ENCODE measurements at regions not wholly inside any gene's neighbourhood (a gene's known extent, or its start where the extent isn't known, plus 50 kb on each side); places are given as distances from the start of the nearest gene placed in this dataset.

DNA sequence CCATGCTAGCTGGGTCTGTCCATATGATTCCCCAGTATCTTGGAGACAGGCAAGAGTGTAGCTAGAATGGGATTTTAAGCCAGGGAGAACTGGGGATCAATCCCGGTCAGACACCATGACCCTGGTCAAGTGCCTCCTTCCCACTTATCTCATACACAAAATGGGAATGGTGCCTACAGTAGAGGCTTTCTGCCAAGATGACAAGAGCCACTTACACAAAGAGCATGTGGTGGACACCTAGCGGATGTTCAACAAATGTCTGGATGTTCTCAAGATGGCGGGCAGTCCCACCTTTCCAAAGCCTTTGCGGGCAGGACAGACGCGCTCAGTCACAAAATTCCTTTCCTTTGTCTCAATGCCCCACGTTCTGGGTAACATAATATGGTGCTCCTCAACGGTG is 57.3 kb downstream of the MAF start:
- DNase-seq, result no peak

GRCh38 chr16:79542237-79542774 is 58.2 kb downstream of the MAF start:
- DNase-seq, result no peak

GRCh38 chr16:79540825-79541595 is 59.5 kb downstream of the MAF start:
- no peak for DNase-seq

- no peak for DNase-seq
Observed at GRCh38 chr16:79537584-79537983, 63.0 kb downstream of the MAF start.

- no peak for DNase-seq
Observed at GRCh38 chr16:79536958-79537357, 63.6 kb downstream of the MAF start.

- DNase-seq, result no peak
Observed at GRCh38 chr16:79535130-79535529, 65.4 kb downstream of the MAF start.

DNA sequence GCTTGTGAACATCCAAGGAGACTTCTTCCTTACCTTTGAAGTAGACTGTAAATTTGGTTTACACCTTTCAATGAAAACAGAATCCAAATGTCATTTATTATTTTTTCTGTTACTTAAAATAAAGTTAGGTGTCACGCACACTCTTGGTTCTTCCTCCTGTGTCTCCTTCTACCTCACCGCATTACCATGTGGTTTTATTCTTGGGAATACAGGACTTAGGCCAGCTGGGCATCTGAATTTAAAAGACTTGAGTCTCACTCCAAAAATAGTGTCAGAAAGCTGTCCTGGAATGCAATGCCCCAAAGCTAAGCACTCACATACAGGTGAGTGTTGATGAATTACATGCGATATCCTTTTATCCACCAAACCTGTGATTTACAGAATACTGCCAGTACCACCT is 66.4 kb downstream of the MAF start:
- DNase-seq, result no peak

DNA sequence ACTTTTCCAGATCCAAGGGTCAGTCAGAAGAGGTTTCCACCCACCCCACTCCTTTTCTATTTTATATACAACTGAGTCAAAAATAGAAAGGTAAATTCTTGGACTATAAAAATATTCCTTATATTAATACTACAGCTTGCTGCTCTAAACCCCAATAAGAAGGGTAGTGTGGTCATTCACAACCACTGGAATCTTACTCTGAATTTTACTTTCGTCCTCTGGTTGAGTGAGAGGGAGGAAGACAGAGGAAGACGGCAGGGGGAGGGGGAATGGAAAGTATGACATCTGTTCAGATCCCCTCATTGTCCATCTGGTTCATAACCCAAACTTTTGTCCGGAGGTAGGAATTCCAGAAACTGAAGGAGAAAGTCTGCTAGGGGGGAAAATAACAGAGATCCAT is 67.2 kb downstream of the MAF start:
- DNase-seq, result no peak

- no peak for DNase-seq
Observed at GRCh38 chr16:79532785-79533184, 67.8 kb downstream of the MAF start.

DNA sequence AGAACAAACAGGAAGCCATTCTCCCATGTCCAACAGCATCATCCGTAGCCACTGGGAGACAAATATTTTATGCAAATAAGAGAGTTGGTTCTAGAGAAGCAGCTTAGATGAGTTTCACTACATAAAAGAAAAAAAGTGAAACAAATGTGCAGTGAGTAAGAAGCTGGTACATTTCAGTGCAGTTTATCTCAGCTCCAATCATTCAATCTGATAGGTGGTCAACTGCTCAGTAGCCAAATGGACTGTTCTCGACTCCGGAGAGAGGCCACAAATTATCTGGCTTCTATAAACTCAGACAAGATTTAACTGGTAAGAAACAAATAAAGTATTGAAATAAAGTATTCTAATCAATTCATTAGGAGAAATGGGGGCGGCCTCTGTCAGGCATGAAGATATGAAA is 68.3 kb downstream of the MAF start:
- no peak for DNase-seq

DNA sequence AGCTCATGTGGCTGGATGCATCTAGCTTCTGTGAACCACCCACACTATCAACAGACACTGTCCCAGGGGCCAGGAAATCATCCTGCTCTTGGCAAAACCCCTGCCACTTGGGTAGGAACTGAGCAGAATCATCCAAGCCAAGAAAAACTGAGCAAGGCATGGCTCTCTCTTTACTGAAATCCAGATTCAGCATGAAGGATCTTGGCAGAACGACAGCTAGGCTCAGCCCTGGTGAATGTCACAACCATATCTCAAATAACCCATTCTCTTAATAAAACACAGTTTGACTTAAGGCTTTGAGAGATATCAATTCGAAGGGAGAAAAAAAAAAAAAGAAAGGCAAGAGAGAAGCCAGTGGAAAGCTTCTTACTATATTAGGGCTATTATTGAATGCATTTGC is 72.2 kb downstream of the MAF start:
- DNase-seq, result no peak

GRCh38 chr16:79523971-79524370 is 76.6 kb downstream of the MAF start:
- DNase-seq, result no peak

DNA sequence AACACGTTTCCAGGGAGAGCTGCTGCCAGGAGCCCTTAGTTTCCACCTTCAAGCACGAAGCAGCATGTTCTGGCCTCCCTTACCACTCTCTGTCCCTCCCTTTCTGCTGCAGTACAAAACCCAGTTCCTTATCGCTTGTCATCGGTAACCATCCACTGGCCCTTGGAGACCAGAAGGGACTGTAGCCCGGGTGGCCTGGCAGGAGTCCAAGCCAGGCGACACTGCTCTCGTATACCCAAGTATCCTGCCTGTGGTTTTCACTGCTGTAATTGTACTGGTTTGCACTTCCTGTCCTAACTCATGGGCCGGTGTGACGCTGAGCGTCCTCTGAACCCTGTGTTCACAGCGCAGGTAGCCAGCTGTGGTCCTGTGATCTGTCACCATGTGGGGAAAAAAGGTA is 81.1 kb downstream of the MAF start:
- DNase-seq, result peak; percentile 2

DNA sequence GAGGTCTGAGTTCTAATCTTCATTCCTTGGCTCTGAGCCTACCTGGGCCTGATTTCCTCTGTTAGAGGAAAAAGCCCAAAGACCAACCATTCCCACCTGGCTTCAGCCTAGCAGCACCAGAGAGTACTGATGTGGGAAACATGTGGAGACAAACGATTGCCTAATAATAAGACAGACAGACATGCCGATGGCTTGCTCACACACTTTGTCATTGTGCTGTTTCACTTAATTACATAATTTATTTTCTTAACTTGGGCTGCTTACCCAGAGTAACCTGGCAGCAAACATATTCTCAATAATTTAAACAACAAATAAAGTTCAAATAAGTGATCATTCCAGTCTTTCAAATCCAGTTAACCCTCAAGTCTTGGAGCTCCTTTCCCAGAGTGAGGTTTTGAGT is 83.4 kb downstream of the MAF start:
- DNase-seq, result no peak

- no peak for DNase-seq
Observed at GRCh38 chr16:79510879-79511278, 89.7 kb downstream of the MAF start.

DNA sequence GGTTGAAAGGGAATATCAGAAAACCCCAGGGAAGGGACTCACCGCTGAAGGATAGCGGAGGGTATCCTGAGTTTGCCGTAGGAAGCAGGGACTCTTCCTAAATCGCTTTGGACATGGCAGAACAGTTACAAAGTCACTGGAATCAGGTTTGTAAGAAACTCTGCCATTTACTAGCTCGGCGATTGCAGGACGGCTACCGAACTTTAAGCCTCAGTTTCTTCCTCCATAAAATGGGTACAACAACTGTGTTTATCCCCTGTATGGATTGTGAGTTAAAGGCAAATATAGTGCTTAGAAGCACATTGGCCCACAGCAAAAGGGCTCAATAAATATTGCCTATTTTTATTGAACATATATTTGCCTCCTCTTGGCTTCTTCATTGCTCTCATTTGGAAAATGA is 90.6 kb downstream of the MAF start:
- no peak for DNase-seq

DNA sequence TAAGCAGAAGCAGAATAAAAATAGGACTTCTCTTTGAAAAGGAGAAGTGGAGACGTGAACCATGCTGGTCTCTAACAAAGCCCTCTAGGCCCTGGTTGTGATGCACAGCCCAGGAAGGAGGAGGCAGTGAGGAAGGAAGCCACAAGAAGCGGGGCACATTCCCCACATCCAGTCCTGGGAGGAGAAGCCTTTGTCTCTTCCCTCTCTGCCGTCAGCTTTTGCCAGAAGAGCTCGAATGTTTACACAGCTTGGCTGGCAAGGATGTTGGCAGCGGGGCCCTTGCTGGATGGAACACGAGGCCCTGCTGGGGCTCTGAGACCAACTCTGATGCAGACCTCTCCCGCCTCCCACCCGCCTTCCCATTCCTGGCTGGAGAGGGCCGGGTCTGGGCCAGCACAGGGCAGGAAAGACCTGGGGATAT is 91.3 kb downstream of the MAF start:
- no peak for DNase-seq

GRCh38 chr16:79508294-79508693 is 92.2 kb downstream of the MAF start:
- no peak for DNase-seq

- no peak for DNase-seq
Observed at GRCh38 chr16:79505344-79505743, 95.2 kb downstream of the MAF start.

- no peak for DNase-seq
Observed at GRCh38 chr16:79503511-79503910, 97.0 kb downstream of the MAF start.

GRCh38 chr16:79501446-79501845 is 99.1 kb downstream of the MAF start:
- DNase-seq, result no peak

- DNase-seq, result no peak
Observed at GRCh38 chr16:79500866-79501265, 99.7 kb downstream of the MAF start.

GRCh38 chr16:79500286-79500685 is 100.3 kb downstream of the MAF start:
- no peak for DNase-seq

GRCh38 chr16:79498928-79499327 is 101.6 kb downstream of the MAF start:
- DNase-seq, result no peak
